Astrocyte (in vitro differentiated cells and primary cell): ENCODE measurements at regions not wholly inside any gene's neighbourhood (a gene's known extent, or its start where the extent isn't known, plus 50 kb on each side); places are given as distances from the start of the nearest gene placed in this dataset.

Experiments
- CTCF ChIP-seq: IDR thresholded peaks from 2 replicates; pipeline ENCODE4 v1.5.1; 2011; ENCODE audit warnings: low read depth, mild to moderate bottlenecking, inconsistent platforms, low read length, moderate library complexity; ENCODE audit not compliant: insufficient read depth
- EZH2 ChIP-seq: IDR thresholded peaks from 2 replicates; pipeline ENCODE4 v1.6.1; 2012; ENCODE audit warnings: mild to moderate bottlenecking, low read length, inconsistent platforms; ENCODE audit not compliant: insufficient read depth

- TF ChIP-seq EZH2: no peak
- no peak for TF ChIP-seq CTCF
Measured at GRCh38 chr12:116644806-116645205, 85.6 kb downstream of the MAP1LC3B2 start.
